ENCODE measurements at regions not wholly inside any gene's neighbourhood (a gene's known extent, or its start where the extent isn't known, plus 50 kb on each side); places are given as distances from the start of the nearest gene placed in this dataset.

GRCh38 chr6:16978686-16979085 is 123.2 kb upstream of the STMND1 start:
- Histone ChIP-seq H3K4me3 (ENCODE audit: low read length) (no peak overlapping the region), H3K9ac (ENCODE audit: low read length) (no peak overlapping the region), H3K9me2 (ENCODE audit: insufficient read depth, low read length) (no peaks in the 10 kb centered on the region), H3F3A (ENCODE audit: insufficient read depth, low read length, poor library complexity, severe bottlenecking) (peaks cover 5% of the 10 kb centered on the region), H3K9me3 (ENCODE audit: low read length) (no peaks in the 10 kb centered on the region), H2AFZ (ENCODE audit: low read depth, low read length) (no peak overlapping the region), H3K4me2 (ENCODE audit: low read length) (no peak overlapping the region), H3K79me2 (replicated peaks; ENCODE audit: insufficient read depth, low read length) (no peaks in the 10 kb centered on the region), H4K20me1 (ENCODE audit: insufficient read depth) (no peaks in the 10 kb centered on the region), H3K27me3 (ENCODE audit: insufficient read depth, low read depth, low read length) (no peaks in the 10 kb centered on the region), H3K27ac (ENCODE audit: low read length) (peak overlapping the region; percentile 87), H3K36me3 (ENCODE audit: insufficient read depth, low read length) (no peaks in the 10 kb centered on the region)
- no peak for TF ChIP-seq RAD21 (conservative IDR thresholded peaks at IDR 0.05)
- no peak for TF ChIP-seq MXI1 (conservative IDR thresholded peaks at IDR 0.05; ENCODE audit: poor library complexity, severe bottlenecking)
- no peak for TF ChIP-seq EP300 (conservative IDR thresholded peaks at IDR 0.05; ENCODE audit: poor library complexity, severe bottlenecking)

- Histone ChIP-seq H2AFZ (ENCODE audit: low read depth, low read length) (no peak overlapping the region), H3K27me3 (ENCODE audit: insufficient read depth, low read depth, low read length) (no peaks in the 10 kb centered on the region), H3K36me3 (ENCODE audit: insufficient read depth, low read length) (no peaks in the 10 kb centered on the region), H3K9me3 (ENCODE audit: low read length) (no peaks in the 10 kb centered on the region), H3K79me2 (replicated peaks; ENCODE audit: insufficient read depth, low read length) (no peaks in the 10 kb centered on the region), H3K9me2 (ENCODE audit: insufficient read depth, low read length) (no peaks in the 10 kb centered on the region), H3K4me3 (ENCODE audit: low read length) (peak overlapping the region; percentile 37), H4K20me1 (ENCODE audit: insufficient read depth) (no peaks in the 10 kb centered on the region), H3F3A (ENCODE audit: insufficient read depth, low read length, poor library complexity, severe bottlenecking) (peaks cover 5% of the 10 kb centered on the region), H3K27ac (ENCODE audit: low read length) (peak overlapping the region; percentile 87), H3K9ac (ENCODE audit: low read length) (peak overlapping the region; percentile 30), H3K4me2 (ENCODE audit: low read length) (peak overlapping the region; percentile 27)
- TF ChIP-seq SMC3 (conservative IDR thresholded peaks at IDR 0.05; ENCODE audit: poor library complexity) (no peak), EZH2 (IDR thresholded peaks at IDR 0.05; ENCODE audit: borderline replicate concordance, insufficient read depth, low read length, poor library complexity, severe bottlenecking) (no peak), POLR2AphosphoS5 (IDR thresholded peaks at IDR 0.05) (peak; percentile 41), EP300 (conservative IDR thresholded peaks at IDR 0.05; ENCODE audit: poor library complexity, severe bottlenecking) (peak; percentile 89), REST (IDR thresholded peaks at IDR 0.05; ENCODE audit: borderline replicate concordance) (peak; percentile 94), MXI1 (conservative IDR thresholded peaks at IDR 0.05; ENCODE audit: poor library complexity, severe bottlenecking) (no peak), TAF1 (IDR thresholded peaks at IDR 0.05; ENCODE audit: low read depth) (no peak), RAD21 (conservative IDR thresholded peaks at IDR 0.05) (no peak), CTCF (IDR thresholded peaks at IDR 0.05; ENCODE audit: poor library complexity, severe bottlenecking) (no peak)
Measured at GRCh38 chr6:16976385-16977183, 125.3 kb upstream of the STMND1 start.
